ENCODE measurements at regions not wholly inside any gene's neighbourhood (a gene's known extent, or its start where the extent isn't known, plus 50 kb on each side); places are given as distances from the start of the nearest gene placed in this dataset.

- Histone ChIP-seq H3K27ac (no peak overlapping the region), H3K9me3 (ENCODE audit: low read depth) (no peaks in the 10 kb centered on the region), H2AFZ (no peak overlapping the region), H3K4me3 (no peak overlapping the region), H3K9me2 (replicated peaks; ENCODE audit: insufficient read depth) (no peaks in the 10 kb centered on the region), H3K27me3 (no peaks in the 10 kb centered on the region), H3K4me2 (no peak overlapping the region), H4K20me1 (ENCODE audit: insufficient read depth, poor library complexity, severe bottlenecking) (no peaks in the 10 kb centered on the region), H3K36me3 (replicated peaks; ENCODE audit: insufficient read depth, low read depth) (no peaks in the 10 kb centered on the region), H3K4me1 (ENCODE audit: insufficient read depth) (no peaks in the 10 kb centered on the region), H3K79me2 (no peaks in the 10 kb centered on the region)
- 88% methylated on average over 1 of the region's 1 CpG for WGBS (ENCODE audit: low lambda C conversion rate, missing lambda C conversion rate)
- DNase-seq (ENCODE audit: low spot score), result no peak
- TF ChIP-seq EZH2phosphoT487 (IDR thresholded peaks at IDR 0.05; ENCODE audit: low read depth, severe bottlenecking, unreplicated experiment), result no peak
- no peak for TF ChIP-seq CTCF (IDR thresholded peaks at IDR 0.05; ENCODE audit: poor library complexity)
- no peak for TF ChIP-seq EZH2 (IDR thresholded peaks at IDR 0.05; ENCODE audit: borderline replicate concordance)
Observed at GRCh38 chr2:204355688-204356087, 189.6 kb upstream of the PARD3B start.

GRCh38 chr2:204356151-204356641, 189.1 kb upstream of the PARD3B start:
- Histone ChIP-seq H3K4me1 (ENCODE audit: insufficient read depth) (no peaks in the 10 kb centered on the region), H3K27me3 (no peaks in the 10 kb centered on the region), H2AFZ (no peak overlapping the region)

GRCh38 chr2:204357286-204357685, 188.0 kb upstream of the PARD3B start:
- no peaks in the 10 kb centered on the region for H3K9me2 ChIP-seq (replicated peaks; ENCODE audit: insufficient read depth)
- no peaks in the 10 kb centered on the region for H4K20me1 ChIP-seq (ENCODE audit: insufficient read depth, poor library complexity, severe bottlenecking)
- no peak for DNase-seq (ENCODE audit: low spot score)
- H3K79me2 ChIP-seq, result no peaks in the 10 kb centered on the region
- no peaks in the 10 kb centered on the region for H3K36me3 ChIP-seq (replicated peaks; ENCODE audit: insufficient read depth, low read depth)
- H2AFZ ChIP-seq, result no peak overlapping the region
- no peaks in the 10 kb centered on the region for H3K27me3 ChIP-seq
- no peak overlapping the region for H3K4me2 ChIP-seq
- H3K4me3 ChIP-seq, result no peak overlapping the region
- H3K9me3 ChIP-seq (ENCODE audit: low read depth), result no peaks in the 10 kb centered on the region
- WGBS (ENCODE audit: low lambda C conversion rate, missing lambda C conversion rate), result 84% methylated on average over 9 of the region's 9 CpGs
- no peak overlapping the region for H3K27ac ChIP-seq
- no peak for TF ChIP-seq EZH2phosphoT487 (IDR thresholded peaks at IDR 0.05; ENCODE audit: low read depth, severe bottlenecking, unreplicated experiment)
- TF ChIP-seq EZH2 (IDR thresholded peaks at IDR 0.05; ENCODE audit: borderline replicate concordance), result no peak
- no peak for TF ChIP-seq CTCF (IDR thresholded peaks at IDR 0.05; ENCODE audit: poor library complexity)
- no peaks in the 10 kb centered on the region for H3K4me1 ChIP-seq (ENCODE audit: insufficient read depth)

More at GRCh38 chr2:204356151-204356641, 189.1 kb upstream of the PARD3B start:
- DNase-seq (ENCODE audit: low spot score), result no peak
- Histone ChIP-seq H3K9me3 (ENCODE audit: low read depth) (no peaks in the 10 kb centered on the region), H3K36me3 (replicated peaks; ENCODE audit: insufficient read depth, low read depth) (no peaks in the 10 kb centered on the region), H3K27ac (no peak overlapping the region), H3K9me2 (replicated peaks; ENCODE audit: insufficient read depth) (no peaks in the 10 kb centered on the region), H3K4me2 (no peak overlapping the region), H4K20me1 (ENCODE audit: insufficient read depth, poor library complexity, severe bottlenecking) (no peaks in the 10 kb centered on the region), H3K79me2 (no peaks in the 10 kb centered on the region), H3K4me3 (no peak overlapping the region)
- 67% methylated on average over 4 of the region's 4 CpGs for WGBS (ENCODE audit: low lambda C conversion rate, missing lambda C conversion rate)
- no peak for TF ChIP-seq EZH2 (IDR thresholded peaks at IDR 0.05; ENCODE audit: borderline replicate concordance)
- TF ChIP-seq EZH2phosphoT487 (IDR thresholded peaks at IDR 0.05; ENCODE audit: low read depth, severe bottlenecking, unreplicated experiment), result no peak

GRCh38 chr2:204359076-204359475, 186.2 kb upstream of the PARD3B start:
- no peak for DNase-seq (ENCODE audit: low spot score)
- WGBS (ENCODE audit: low lambda C conversion rate, missing lambda C conversion rate), result 94% methylated on average over 1 of the region's 1 CpG

More at GRCh38 chr2:204359076-204359475, 186.2 kb upstream of the PARD3B start:
- Histone ChIP-seq H2AFZ (no peak overlapping the region), H3K9me2 (replicated peaks; ENCODE audit: insufficient read depth) (no peaks in the 10 kb centered on the region), H3K36me3 (replicated peaks; ENCODE audit: insufficient read depth, low read depth) (no peaks in the 10 kb centered on the region), H3K4me1 (ENCODE audit: insufficient read depth) (no peaks in the 10 kb centered on the region), H3K4me2 (no peak overlapping the region), H4K20me1 (ENCODE audit: insufficient read depth, poor library complexity, severe bottlenecking) (no peaks in the 10 kb centered on the region), H3K4me3 (no peak overlapping the region), H3K9me3 (ENCODE audit: low read depth) (no peaks in the 10 kb centered on the region), H3K27ac (no peak overlapping the region), H3K79me2 (no peaks in the 10 kb centered on the region), H3K27me3 (no peaks in the 10 kb centered on the region)
- TF ChIP-seq EZH2 (IDR thresholded peaks at IDR 0.05; ENCODE audit: borderline replicate concordance) (no peak), CTCF (IDR thresholded peaks at IDR 0.05; ENCODE audit: poor library complexity) (no peak), EZH2phosphoT487 (IDR thresholded peaks at IDR 0.05; ENCODE audit: low read depth, severe bottlenecking, unreplicated experiment) (no peak)
